DND-41 (cell line): ENCODE measurements at regions not wholly inside any gene's neighbourhood (a gene's known extent, or its start where the extent isn't known, plus 50 kb on each side); places are given as distances from the start of the nearest gene placed in this dataset.

Experiments used
- EZH2 ChIP-seq: IDR thresholded peaks from 3 replicates; pipeline ENCODE4 v1.6.1; 2012; ENCODE audit warnings: borderline replicate concordance, low read depth, mild to moderate bottlenecking, moderate library complexity, low read length, inconsistent platforms; ENCODE audit not compliant: severe bottlenecking
- TF ChIP-seq, protein P1 (sequence below): IDR thresholded peaks from 2 replicates; pipeline ENCODE4 v1.5.1; 2012; ENCODE audit warnings: borderline replicate concordance, low read length, moderate library complexity, mild to moderate bottlenecking; ENCODE audit not compliant: poor library complexity, severe bottlenecking; ENCODE audit errors: extremely low read depth

GRCh38 chr6:156352861-156353260 is 424.3 kb upstream of the ARID1B start:
- TF ChIP-seq, protein P1, sequence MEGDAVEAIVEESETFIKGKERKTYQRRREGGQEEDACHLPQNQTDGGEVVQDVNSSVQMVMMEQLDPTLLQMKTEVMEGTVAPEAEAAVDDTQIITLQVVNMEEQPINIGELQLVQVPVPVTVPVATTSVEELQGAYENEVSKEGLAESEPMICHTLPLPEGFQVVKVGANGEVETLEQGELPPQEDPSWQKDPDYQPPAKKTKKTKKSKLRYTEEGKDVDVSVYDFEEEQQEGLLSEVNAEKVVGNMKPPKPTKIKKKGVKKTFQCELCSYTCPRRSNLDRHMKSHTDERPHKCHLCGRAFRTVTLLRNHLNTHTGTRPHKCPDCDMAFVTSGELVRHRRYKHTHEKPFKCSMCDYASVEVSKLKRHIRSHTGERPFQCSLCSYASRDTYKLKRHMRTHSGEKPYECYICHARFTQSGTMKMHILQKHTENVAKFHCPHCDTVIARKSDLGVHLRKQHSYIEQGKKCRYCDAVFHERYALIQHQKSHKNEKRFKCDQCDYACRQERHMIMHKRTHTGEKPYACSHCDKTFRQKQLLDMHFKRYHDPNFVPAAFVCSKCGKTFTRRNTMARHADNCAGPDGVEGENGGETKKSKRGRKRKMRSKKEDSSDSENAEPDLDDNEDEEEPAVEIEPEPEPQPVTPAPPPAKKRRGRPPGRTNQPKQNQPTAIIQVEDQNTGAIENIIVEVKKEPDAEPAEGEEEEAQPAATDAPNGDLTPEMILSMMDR: no peak
- no peak for TF ChIP-seq EZH2
